Smooth muscle cell (in vitro differentiated cells): ENCODE measurements at regions not wholly inside any gene's neighbourhood (a gene's known extent, or its start where the extent isn't known, plus 50 kb on each side); places are given as distances from the start of the nearest gene placed in this dataset.
A peak's percentile ranks its signal among the peaks of the same experiment; 100 is the strongest.

ENCODE experiments used
- DNase-seq: peaks from one replicate; lab custom pipeline; 2025; ENCODE audit not compliant: unreplicated experiment; lab: John Stamatoyannopoulos, UW
- H2AFZ ChIP-seq: fragments of 200-600 bp; sonication (generic); 2 replicates; pipeline ENCODE4 v1.6.0; 2016; ENCODE audit warnings: antibody characterized with exemption, low read depth, mild to moderate bottlenecking
- H3F3A ChIP-seq: fragments of 200-600 bp; sonication (generic); 2 replicates; pipeline ENCODE4 v1.6.0; 2017; ENCODE audit warnings: antibody characterized with exemption, low read depth
- H3K27ac ChIP-seq: fragments of 200-600 bp; sonication (generic); 2 replicates; pipeline ENCODE4 v1.5.1; 2016; ENCODE audit warnings: low read depth, mild to moderate bottlenecking
- H3K27me3 ChIP-seq: fragments of 200-600 bp; sonication (generic); 2 replicates; pipeline ENCODE4 v1.6.1; 2016; ENCODE audit warnings: low read depth, mild to moderate bottlenecking
- H3K36me3 ChIP-seq: fragments of 200-600 bp; sonication (generic); 2 replicates; pipeline ENCODE4 v1.5.1; 2016; ENCODE audit warnings: low read depth
- H3K4me1 ChIP-seq: fragments of 200-600 bp; sonication (generic); 2 replicates; pipeline ENCODE4 v1.5.1; 2016; ENCODE audit warnings: low read depth
- H3K4me2 ChIP-seq: fragments of 200-600 bp; sonication (generic); 2 replicates; pipeline ENCODE4 v1.6.0; 2016; ENCODE audit warnings: mild to moderate bottlenecking
- H3K4me3 ChIP-seq: fragments of 200-600 bp; sonication (generic); 2 replicates; pipeline ENCODE4 v1.5.1; 2016; ENCODE audit warnings: mild to moderate bottlenecking
- H3K79me2 ChIP-seq: fragments of 200-600 bp; sonication (generic); 2 replicates; pipeline ENCODE4 v1.6.0; 2016; ENCODE audit warnings: low read depth, mild to moderate bottlenecking
- H3K9ac ChIP-seq: fragments of 200-600 bp; sonication (generic); 2 replicates; pipeline ENCODE4 v1.6.0; 2016; ENCODE audit warnings: low read depth
- H3K9me3 ChIP-seq: fragments of 200-600 bp; sonication (generic); replicated peaks from 2 replicates; pipeline ENCODE4 v1.5.1; 2016; ENCODE audit warnings: low read depth
- H4K20me1 ChIP-seq: fragments of 200-600 bp; sonication (generic); 2 replicates; pipeline ENCODE4 v1.6.0; 2016; ENCODE audit warnings: low read depth
- CTCF ChIP-seq: fragments of 200-600 bp; sonication (generic); IDR thresholded peaks from 2 replicates; pipeline ENCODE4 v1.5.1; 2017; ENCODE audit warnings: borderline replicate concordance, mild to moderate bottlenecking, antibody characterized with exemption; ENCODE audit not compliant: insufficient read depth, poor library complexity, severe bottlenecking
- WGBS: methylation state at CpG from one replicate; pipeline ENCODE4 v1.1.7; 2016; ENCODE audit warnings: low lambda C conversion rate; 5-methylcytosine and 5-hydroxymethylcytosine counted together

- peaks cover 3% of the 10 kb centered on the region for H3K4me1 ChIP-seq
- H3K9ac ChIP-seq, result no peak overlapping the region
- no peak overlapping the region for H2AFZ ChIP-seq
- no peak for TF ChIP-seq CTCF
- no peaks in the 10 kb centered on the region for H3K36me3 ChIP-seq
- no peak overlapping the region for H3K27ac ChIP-seq
- H3K4me3 ChIP-seq, result no peak overlapping the region
- H4K20me1 ChIP-seq, result no peaks in the 10 kb centered on the region
- H3F3A ChIP-seq, result no peaks in the 10 kb centered on the region
- WGBS, result 86% methylated on average over 14 of the region's 14 CpGs
- H3K4me2 ChIP-seq, result no peak overlapping the region
- no peaks in the 10 kb centered on the region for H3K9me3 ChIP-seq
- no peak for DNase-seq
- peaks cover 8% of the 10 kb centered on the region for H3K27me3 ChIP-seq
- H3K79me2 ChIP-seq, result no peaks in the 10 kb centered on the region
Measured at GRCh38 chr2:126971162-126971480, 72.4 kb downstream of the TEX51 start.

- Histone ChIP-seq H3K4me3 (peak overlapping the region; percentile 51), H3K79me2 (no peaks in the 10 kb centered on the region), H3K36me3 (no peaks in the 10 kb centered on the region), H3K4me2 (peak overlapping the region; percentile 89), H3K9me3 (no peaks in the 10 kb centered on the region), H3K27ac (no peak overlapping the region), H2AFZ (peak overlapping the region; percentile 81), H3K27me3 (peaks cover 8% of the 10 kb centered on the region), H3F3A (no peaks in the 10 kb centered on the region), H4K20me1 (no peaks in the 10 kb centered on the region), H3K4me1 (peaks cover 3% of the 10 kb centered on the region), H3K9ac (no peak overlapping the region)
- TF ChIP-seq CTCF, result peak; percentile 90
- peak; percentile 52 for DNase-seq
- WGBS, result 28% methylated on average over 43 of the region's 43 CpGs
Measured at GRCh38 chr2:126971481-126972278, 73.0 kb downstream of the TEX51 start.

- no peaks in the 10 kb centered on the region for H3K79me2 ChIP-seq
- peak overlapping the region; percentile 89 for H3K4me2 ChIP-seq
- no peaks in the 10 kb centered on the region for H4K20me1 ChIP-seq
- peaks cover 8% of the 10 kb centered on the region for H3K27me3 ChIP-seq
- H3K9me3 ChIP-seq, result no peaks in the 10 kb centered on the region
- WGBS, result 33% methylated on average over 10 of the region's 10 CpGs
- no peak for DNase-seq
- H3K4me1 ChIP-seq, result peaks cover 3% of the 10 kb centered on the region
- H3K9ac ChIP-seq, result no peak overlapping the region
- no peak for TF ChIP-seq CTCF
- H3K27ac ChIP-seq, result no peak overlapping the region
- peak overlapping the region; percentile 51 for H3K4me3 ChIP-seq
- no peaks in the 10 kb centered on the region for H3F3A ChIP-seq
- H2AFZ ChIP-seq, result no peak overlapping the region
- H3K36me3 ChIP-seq, result no peaks in the 10 kb centered on the region
Measured at GRCh38 chr2:126972279-126972626, 73.6 kb downstream of the TEX51 start.

GRCh38 chr2:126973745-126974144, 75.1 kb downstream of the TEX51 start:
- no peak for DNase-seq
- WGBS, result 93% methylated on average over 2 of the region's 2 CpGs
- no peak for TF ChIP-seq CTCF
- no peaks in the 10 kb centered on the region for H4K20me1 ChIP-seq
- peaks cover 3% of the 10 kb centered on the region for H3K4me1 ChIP-seq
- no peak overlapping the region for H3K27ac ChIP-seq
- H3K36me3 ChIP-seq, result no peaks in the 10 kb centered on the region
- no peaks in the 10 kb centered on the region for H3K79me2 ChIP-seq
- H3K4me2 ChIP-seq, result no peak overlapping the region
- no peaks in the 10 kb centered on the region for H3K9me3 ChIP-seq
- no peak overlapping the region for H3K4me3 ChIP-seq
- H3K27me3 ChIP-seq, result peaks cover 8% of the 10 kb centered on the region
- H2AFZ ChIP-seq, result no peak overlapping the region
- H3F3A ChIP-seq, result no peaks in the 10 kb centered on the region
- H3K9ac ChIP-seq, result no peak overlapping the region
